BLaER1 treated with 17β-estradiol and CSF1 and Interleukin-3, amounts not matched to agents 10 nM and 100 nM (cell line): ENCODE measurements at regions not wholly inside any gene's neighbourhood (a gene's known extent, or its start where the extent isn't known, plus 50 kb on each side); places are given as distances from the start of the nearest gene placed in this dataset.
A peak's percentile ranks its signal among the peaks of the same experiment; 100 is the strongest.

Source experiments
- H3K27ac ChIP-seq, 11 experiments: shearing (Covaris generic); formaldehyde crosslinking; 2 replicates each; pipeline ENCODE4 v1.8.1; 2022
- H3K27me3 ChIP-seq, 11 experiments: shearing (Covaris generic); formaldehyde crosslinking; 2 replicates each; pipeline ENCODE4 v1.8.1; 2022
- H3K36me3 ChIP-seq, 11 experiments: shearing (Covaris generic); formaldehyde crosslinking; 2 replicates each; pipeline ENCODE4 v1.8.1; 2022
- H3K4me1 ChIP-seq, 10 experiments: shearing (Covaris generic); formaldehyde crosslinking; 2 replicates each; pipeline ENCODE4 v1.8.1; 2022
- H3K4me2 ChIP-seq, 11 experiments: shearing (Covaris generic); formaldehyde crosslinking; 2 replicates each; pipeline ENCODE4 v1.8.1; 2022
- H3K4me3 ChIP-seq, 10 experiments: shearing (Covaris generic); formaldehyde crosslinking; 2 replicates each; pipeline ENCODE4 v1.8.1; 2022
- H3K9ac ChIP-seq, 11 experiments: shearing (Covaris generic); formaldehyde crosslinking; 2 replicates each; pipeline ENCODE4 v1.8.1; 2022
- H3K9me3 ChIP-seq, 11 experiments: shearing (Covaris generic); formaldehyde crosslinking; replicated peaks in 1 of 11; 2 replicates each; pipeline ENCODE4 v1.8.1; 2022
- H4K20me1 ChIP-seq, 11 experiments: shearing (Covaris generic); formaldehyde crosslinking; 2 replicates each; pipeline ENCODE4 v1.8.1; 2022
- Cebpa-rat ChIP-seq, 11 experiments: shearing (Covaris generic); IDR thresholded peaks; 2 replicates each; pipeline ENCODE4 v1.8.1; 2022

DNA sequence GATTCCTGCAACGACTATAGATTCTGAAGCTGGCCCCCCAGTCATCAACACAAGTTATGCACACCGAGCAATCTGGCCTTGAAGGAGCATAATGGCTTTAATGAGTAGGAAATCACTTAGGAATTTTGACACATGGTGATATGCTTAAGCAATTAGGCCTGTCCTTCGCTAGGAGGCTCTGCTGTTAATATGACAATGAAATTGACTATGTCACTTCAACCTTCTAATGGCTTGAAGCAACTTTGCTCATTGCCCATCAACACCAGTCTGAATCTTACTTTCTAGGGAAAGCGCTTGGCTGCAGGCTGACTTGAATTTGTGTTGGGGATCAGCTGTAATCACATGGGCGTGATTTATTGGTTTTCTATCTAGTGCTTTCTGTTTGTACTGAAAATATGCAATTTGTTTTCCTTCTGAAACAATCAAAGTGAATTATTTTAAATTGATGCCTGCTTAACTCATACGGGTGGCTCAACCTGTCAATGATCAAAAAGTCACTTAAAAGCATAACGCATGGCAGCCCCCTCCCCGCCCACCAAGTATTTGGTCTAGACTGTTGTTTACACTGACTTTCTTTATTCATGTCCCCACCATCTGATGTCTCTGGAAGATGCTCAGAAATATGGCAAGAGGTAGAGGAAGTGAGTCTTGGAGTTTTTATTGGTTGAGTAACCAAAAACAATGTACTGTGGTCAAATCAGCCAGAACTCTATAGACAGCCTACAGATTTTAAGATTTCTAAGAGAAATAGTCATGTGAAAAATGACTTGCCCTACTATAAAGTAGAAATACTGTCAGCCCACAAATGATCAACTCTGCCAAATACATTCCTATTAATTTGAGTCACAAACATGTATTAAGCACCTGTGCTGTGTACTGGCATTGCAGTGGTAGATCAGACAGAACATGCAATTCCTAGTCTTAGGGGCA, 344.9 kb downstream of the RBM43 start:
- Histone ChIP-seq H3K36me3 (no peaks in the 10 kb centered on the region), H3K4me2 (no peak overlapping the region), H3K4me1 (peaks cover 0 to 8% (median 2%) of the 10 kb centered on the region in 10 experiments; a peak in 8 of 20 replicates), H3K27me3 (no peaks in the 10 kb centered on the region), H3K9me3 (no peaks in the 10 kb centered on the region), H3K4me3 (no peak overlapping the region), H3K27ac (no peak overlapping the region), H4K20me1 (no peaks in the 10 kb centered on the region), H3K9ac (no peak overlapping the region)
- no peak for TF ChIP-seq Cebpa-rat (IDR thresholded peaks at IDR 0.05)

GRCh38 chr2:150911766-150912280, 349.8 kb downstream of the RBM43 start:
- H3K4me3 ChIP-seq = no peak overlapping the region
- H3K4me2 ChIP-seq = peak overlapping the region in 5 of 11 experiments; percentile 13 to 61 (median 44); a peak in 6 of 22 replicates

GRCh38 chr2:150909613-150910012, 352.1 kb downstream of the RBM43 start:
- Histone ChIP-seq H3K36me3 (no peaks in the 10 kb centered on the region), H3K9me3 (peaks cover 0 to 13% (median 0%) of the 10 kb centered on the region in 11 experiments; a peak in 3 of 22 replicates), H3K27ac (no peak overlapping the region), H3K4me3 (no peak overlapping the region), H3K27me3 (no peaks in the 10 kb centered on the region), H3K4me2 (no peak overlapping the region), H4K20me1 (no peaks in the 10 kb centered on the region), H3K4me1 (peaks cover 0 to 18% (median 2%) of the 10 kb centered on the region in 10 experiments; a peak in 8 of 20 replicates), H3K9ac (no peak overlapping the region)
- TF ChIP-seq Cebpa-rat (IDR thresholded peaks at IDR 0.05) = no peak

More at GRCh38 chr2:150911766-150912280, 349.8 kb downstream of the RBM43 start:
- no peak overlapping the region; a peak in 1 of 22 replicates for H3K27ac ChIP-seq
- no peak overlapping the region for H3K9ac ChIP-seq
- peak in 4 of 11 experiments; percentile 21 to 46 (median 33); a peak in 4 of 22 replicates for TF ChIP-seq Cebpa-rat (IDR thresholded peaks at IDR 0.05)
- H3K9me3 ChIP-seq = peaks cover 0 to 9% (median 0%) of the 10 kb centered on the region in 11 experiments; a peak in 2 of 22 replicates
- no peaks in the 10 kb centered on the region for H3K36me3 ChIP-seq
- H3K27me3 ChIP-seq = no peaks in the 10 kb centered on the region
- peaks cover 0 to 18% (median 2%) of the 10 kb centered on the region in 10 experiments; a peak in 8 of 20 replicates for H3K4me1 ChIP-seq
- H4K20me1 ChIP-seq = no peaks in the 10 kb centered on the region

DNA sequence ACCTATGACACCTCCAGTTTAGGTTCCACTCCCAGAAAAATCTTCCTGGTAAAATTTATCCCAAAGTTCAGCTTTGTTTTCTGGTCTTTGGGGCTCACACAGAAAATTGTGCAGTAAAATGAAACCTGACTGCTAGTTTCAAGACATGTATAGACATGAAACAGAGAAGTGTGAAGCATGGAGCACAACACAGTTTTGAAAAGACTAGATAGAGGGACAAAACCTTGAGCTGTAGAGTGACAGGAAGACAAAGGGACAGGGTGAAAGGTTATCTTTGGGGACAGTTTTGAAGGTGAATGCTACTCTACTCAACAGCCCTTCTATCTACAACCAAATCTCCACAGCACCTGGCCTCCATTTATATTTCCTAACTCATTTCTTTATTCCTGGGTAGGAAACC, 352.6 kb downstream of the RBM43 start:
- Histone ChIP-seq H3K4me2 (no peak overlapping the region), H3K4me1 (peaks cover 0 to 18% (median 2%) of the 10 kb centered on the region in 10 experiments; a peak in 8 of 20 replicates)

DNA sequence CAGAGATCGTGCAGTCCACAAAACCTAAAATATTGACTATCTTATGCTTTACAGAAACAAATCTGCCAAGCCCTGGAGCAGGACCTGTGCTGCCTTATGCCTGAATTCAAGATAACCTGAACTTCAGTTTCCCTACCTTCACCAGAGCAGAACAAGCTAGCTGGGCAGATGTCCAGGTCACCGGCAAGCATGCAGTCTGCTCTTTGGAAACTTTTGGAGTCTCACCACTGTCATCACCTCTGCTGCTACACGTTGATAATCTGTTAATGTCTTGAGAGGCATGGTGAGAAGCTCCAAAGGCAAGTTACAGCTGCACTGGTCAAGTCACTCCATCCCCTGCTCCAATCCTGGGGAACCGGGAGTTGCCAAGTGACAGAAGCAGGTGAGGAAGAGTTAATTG, 354.2 kb downstream of the RBM43 start:
- Histone ChIP-seq H3K4me1 (peaks cover 0 to 18% (median 2%) of the 10 kb centered on the region in 10 experiments; a peak in 8 of 20 replicates), H3K36me3 (no peaks in the 10 kb centered on the region), H3K9ac (no peak overlapping the region), H3K27ac (no peak overlapping the region), H3K4me3 (no peak overlapping the region), H3K27me3 (no peaks in the 10 kb centered on the region), H4K20me1 (no peaks in the 10 kb centered on the region), H3K4me2 (no peak overlapping the region), H3K9me3 (peaks cover 0 to 35% (median 0%) of the 10 kb centered on the region in 11 experiments; a peak in 8 of 22 replicates)
- no peak for TF ChIP-seq Cebpa-rat (IDR thresholded peaks at IDR 0.05)

More for the DNA sequence above, 352.6 kb downstream of the RBM43 start:
- Histone ChIP-seq H3K9ac (no peak overlapping the region), H4K20me1 (no peaks in the 10 kb centered on the region), H3K36me3 (no peaks in the 10 kb centered on the region), H3K9me3 (peaks cover 0 to 19% (median 0%) of the 10 kb centered on the region in 11 experiments; a peak in 5 of 22 replicates), H3K27ac (no peak overlapping the region), H3K27me3 (no peaks in the 10 kb centered on the region), H3K4me3 (no peak overlapping the region)
- TF ChIP-seq Cebpa-rat (IDR thresholded peaks at IDR 0.05) = no peak

DNA sequence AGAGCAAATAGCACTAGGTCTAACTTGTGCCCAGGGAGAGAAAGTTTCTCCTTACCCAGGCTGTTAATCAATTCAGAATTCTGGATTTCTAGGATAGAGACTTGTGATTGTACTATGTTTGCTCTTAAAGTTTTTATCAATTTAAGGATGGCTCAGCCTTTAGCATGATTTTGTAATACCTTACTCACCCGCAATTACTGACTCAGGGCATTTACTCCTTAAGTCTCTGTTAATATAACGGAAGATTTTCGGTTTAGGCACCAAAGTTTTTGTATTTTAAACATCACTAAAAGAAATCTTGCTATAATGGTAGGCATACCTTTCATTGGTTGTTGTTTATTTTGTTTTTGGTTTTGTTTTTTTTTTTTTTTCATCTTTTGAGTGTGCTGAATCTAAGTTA, 358.2 kb downstream of the RBM43 start:
- Histone ChIP-seq H3K4me3 (no peak overlapping the region), H3K4me2 (no peak overlapping the region), H4K20me1 (no peaks in the 10 kb centered on the region), H3K36me3 (peaks cover 0 to 4% (median 0%) of the 10 kb centered on the region in 11 experiments; a peak in 1 of 22 replicates), H3K4me1 (no peaks in the 10 kb centered on the region), H3K27me3 (no peaks in the 10 kb centered on the region), H3K9ac (no peak overlapping the region), H3K9me3 (peaks cover 24 to 75% (median 30%) of the 10 kb centered on the region in 11 experiments), H3K27ac (no peak overlapping the region)
- no peak for TF ChIP-seq Cebpa-rat (IDR thresholded peaks at IDR 0.05)

GRCh38 chr2:150903055-150903454, 358.6 kb downstream of the RBM43 start:
- no peak overlapping the region for H3K4me3 ChIP-seq
- no peak for TF ChIP-seq Cebpa-rat (IDR thresholded peaks at IDR 0.05)
- no peaks in the 10 kb centered on the region for H4K20me1 ChIP-seq
- H3K27ac ChIP-seq = no peak overlapping the region
- H3K9me3 ChIP-seq = peaks cover 25 to 79% (median 30%) of the 10 kb centered on the region in 11 experiments
- no peaks in the 10 kb centered on the region for H3K27me3 ChIP-seq
- peaks cover 0 to 4% (median 0%) of the 10 kb centered on the region in 11 experiments; a peak in 1 of 22 replicates for H3K36me3 ChIP-seq
- no peak overlapping the region for H3K4me2 ChIP-seq
- no peaks in the 10 kb centered on the region for H3K4me1 ChIP-seq
- no peak overlapping the region for H3K9ac ChIP-seq

GRCh38 chr2:150900913-150901312, 360.8 kb downstream of the RBM43 start:
- Histone ChIP-seq H3K9me3 (peaks cover 25 to 81% (median 31%) of the 10 kb centered on the region in 11 experiments), H3K4me1 (peaks cover 0 to 5% (median 0%) of the 10 kb centered on the region in 10 experiments; a peak in 1 of 20 replicates), H3K9ac (no peak overlapping the region), H3K4me3 (no peak overlapping the region), H4K20me1 (no peaks in the 10 kb centered on the region), H3K4me2 (no peak overlapping the region), H3K36me3 (peaks cover 0 to 4% (median 0%) of the 10 kb centered on the region in 11 experiments; a peak in 1 of 22 replicates), H3K27me3 (no peaks in the 10 kb centered on the region), H3K27ac (no peak overlapping the region)
- no peak for TF ChIP-seq Cebpa-rat (IDR thresholded peaks at IDR 0.05)

DNA sequence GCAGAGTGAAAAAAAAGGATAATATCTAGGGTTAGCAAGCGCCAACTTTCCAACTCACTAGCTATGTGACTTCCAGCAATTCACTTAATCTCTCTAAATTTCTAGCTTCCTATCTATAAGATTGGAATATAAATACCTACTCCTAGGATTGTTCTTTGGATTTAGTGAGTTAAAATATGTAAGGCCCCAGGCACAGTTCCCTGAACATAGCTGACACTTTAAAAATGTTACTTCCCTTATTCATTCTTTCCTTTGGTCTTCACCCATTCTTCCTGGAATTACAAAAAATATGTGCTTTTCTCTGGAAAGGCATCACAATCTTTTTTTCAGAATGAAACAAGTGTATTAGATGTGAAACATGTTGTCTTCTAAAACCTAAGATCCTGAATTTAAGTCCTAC, 365.7 kb downstream of the RBM43 start:
- no peak overlapping the region for H3K4me3 ChIP-seq
- no peak overlapping the region for H3K27ac ChIP-seq
- no peak for TF ChIP-seq Cebpa-rat (IDR thresholded peaks at IDR 0.05)
- H4K20me1 ChIP-seq = no peaks in the 10 kb centered on the region
- H3K9ac ChIP-seq = no peak overlapping the region
- no peaks in the 10 kb centered on the region for H3K27me3 ChIP-seq
- peaks cover 14 to 41% (median 19%) of the 10 kb centered on the region in 11 experiments for H3K9me3 ChIP-seq
- H3K4me2 ChIP-seq = no peak overlapping the region
- H3K4me1 ChIP-seq = peaks cover 0 to 7% (median 0%) of the 10 kb centered on the region in 10 experiments; a peak in 1 of 20 replicates
- H3K36me3 ChIP-seq = peaks cover 0 to 4% (median 0%) of the 10 kb centered on the region in 11 experiments; a peak in 1 of 22 replicates
